GM23338 (cell line): ENCODE measurements at regions not wholly inside any gene's neighbourhood (a gene's known extent, or its start where the extent isn't known, plus 50 kb on each side); places are given as distances from the start of the nearest gene placed in this dataset.

Experiments used
- ATAC-seq: fragments of 200-7000 bp; cut with Tn5 transposase; 3 replicates; pipeline ENCODE4 v1.9.1; 2020
- DNase-seq: peaks from one replicate; pipeline ENCODE4 v3.0.0-alpha.2; 2015; ENCODE audit warnings: low spot score
- H2AFZ ChIP-seq: fragments of 200-600 bp; sonication (generic); 2 replicates; pipeline ENCODE4 v1.8.0; 2016; ENCODE audit warnings: antibody characterized with exemption, mild to moderate bottlenecking, moderate library complexity
- H3F3A ChIP-seq: fragments of 200-600 bp; sonication (generic); replicated peaks from 2 replicates; pipeline ENCODE4 v1.8.0; 2017; ENCODE audit warnings: antibody characterized with exemption, mixed run types, low read depth
- H3K27ac ChIP-seq: fragments of 200-600 bp; sonication (generic); 2 replicates; pipeline ENCODE4 v1.6.1; 2016; ENCODE audit warnings: low read depth
- H3K27me3 ChIP-seq: fragments of 200-600 bp; sonication (generic); 2 replicates; pipeline ENCODE4 v1.8.0; 2016; ENCODE audit warnings: mild to moderate bottlenecking, mixed run types, moderate library complexity; ENCODE audit not compliant: insufficient read depth
- H3K36me3 ChIP-seq: fragments of 200-600 bp; sonication (generic); 2 replicates; pipeline ENCODE4 v1.8.0; 2016; ENCODE audit warnings: mild to moderate bottlenecking; ENCODE audit not compliant: insufficient read depth
- H3K4me1 ChIP-seq: fragments of 200-600 bp; sonication (generic); 2 replicates; pipeline ENCODE4 v1.8.0; 2016; ENCODE audit warnings: mild to moderate bottlenecking, moderate library complexity; ENCODE audit not compliant: insufficient read depth
- H3K4me2 ChIP-seq: fragments of 200-600 bp; sonication (generic); 2 replicates; pipeline ENCODE4 v1.7.1; 2017; ENCODE audit warnings: mixed run types
- H3K4me3 ChIP-seq: fragments of 200-600 bp; sonication (generic); 2 replicates; pipeline ENCODE4 v1.6.1; 2016; ENCODE audit warnings: mixed run types
- H3K79me2 ChIP-seq: fragments of 200-600 bp; sonication (generic); replicated peaks from 2 replicates; pipeline ENCODE4 v1.8.0; 2017; ENCODE audit warnings: mild to moderate bottlenecking; ENCODE audit not compliant: insufficient read depth
- H3K9me2 ChIP-seq: fragments of 200-600 bp; sonication (generic); 2 replicates; pipeline ENCODE4 v1.8.0; 2017; ENCODE audit not compliant: insufficient read depth
- H4K20me1 ChIP-seq: fragments of 200-600 bp; sonication (generic); replicated peaks from 2 replicates; pipeline ENCODE4 v1.8.0; 2017; ENCODE audit warnings: mild to moderate bottlenecking; ENCODE audit not compliant: insufficient read depth
- H3K27ac Mint-ChIP-seq: 2 replicates; pipeline ENCODE4 v1.8.0; 2020; ENCODE audit warnings: inconsistent platforms, mild to moderate bottlenecking, moderate library complexity, mixed read lengths
- H3K27me3 Mint-ChIP-seq: 3 replicates; pipeline ENCODE4 v1.8.0; 2022; ENCODE audit warnings: low read depth, mild to moderate bottlenecking, moderate library complexity, mixed read lengths, inconsistent platforms; ENCODE audit not compliant: insufficient read depth, poor library complexity
- H3K36me3 Mint-ChIP-seq: 3 replicates; pipeline ENCODE4 v1.8.0; 2021; ENCODE audit warnings: low read depth, mild to moderate bottlenecking, inconsistent platforms, moderate library complexity, mixed read lengths
- H3K4me1 Mint-ChIP-seq: 3 replicates; pipeline ENCODE4 v1.8.0; 2020; ENCODE audit warnings: mild to moderate bottlenecking, inconsistent platforms, mixed read lengths
- H3K4me3 Mint-ChIP-seq: 3 replicates; pipeline ENCODE4 v1.8.0; 2021; ENCODE audit warnings: moderate library complexity, mild to moderate bottlenecking, inconsistent platforms, mixed read lengths
- H3K9me3 Mint-ChIP-seq: 3 replicates; pipeline ENCODE4 v1.8.0; 2020; ENCODE audit warnings: moderate library complexity, mild to moderate bottlenecking, inconsistent platforms, mixed read lengths
- CREB1 ChIP-seq: fragments of 250-450 bp; sonication (Bioruptor Pico); IDR thresholded peaks from 2 replicates; pipeline ENCODE4 v1.5.0; 2020; ENCODE audit warnings: low read depth, mild to moderate bottlenecking, moderate library complexity
- ETS1 ChIP-seq: IDR thresholded peaks from 2 replicates; pipeline ENCODE4 v1.6.1; 2016; ENCODE audit warnings: antibody characterized with exemption
- JUNB ChIP-seq: IDR thresholded peaks from one replicate; pipeline ENCODE4 v1.6.1; 2016; ENCODE audit warnings: antibody characterized with exemption; ENCODE audit not compliant: unreplicated experiment
- POLR2AphosphoS5 ChIP-seq: IDR thresholded peaks from 2 replicates; pipeline ENCODE4 v1.6.1; 2016; ENCODE audit warnings: antibody characterized with exemption, low read depth
- REST ChIP-seq: IDR thresholded peaks from one replicate; pipeline ENCODE4 v1.6.1; 2018; ENCODE audit warnings: antibody characterized with exemption; ENCODE audit not compliant: unreplicated experiment
- ZNF114 ChIP-seq: fragments of 250-450 bp; sonication (Bioruptor Pico); IDR thresholded peaks from 2 replicates; pipeline ENCODE4 v1.5.0; 2020; ENCODE audit warnings: mild to moderate bottlenecking, moderate library complexity
- ZNF331 ChIP-seq: fragments of 250-450 bp; sonication (Bioruptor Pico); IDR thresholded peaks from 2 replicates; pipeline ENCODE4 v1.5.0; 2020; ENCODE audit warnings: low read depth, mild to moderate bottlenecking, moderate library complexity
- ZNF462 ChIP-seq: fragments of 250-450 bp; sonication (Bioruptor Pico); IDR thresholded peaks from 2 replicates; pipeline ENCODE4 v1.5.0; 2020; ENCODE audit warnings: mild to moderate bottlenecking, moderate library complexity

GRCh38 chr10:123611243-123611642 is 54.9 kb upstream of the GPR26 start:
- Histone ChIP-seq H3F3A (no peaks in the 10 kb centered on the region), H4K20me1 (peaks cover 4% of the 10 kb centered on the region; the same call in 1 of the 2 replicates), H3K79me2 (no peaks in the 10 kb centered on the region), H3K4me3 (no peak overlapping the region), H3K9me2 (0 out of 2 replicates have a peak, but pooled peaks cover 2% of the 10 kb centered on the region), H3K27ac (no peak overlapping the region), H3K27me3 (no peaks in the 10 kb centered on the region), H2AFZ (no peak overlapping the region), H3K4me2 (no peak overlapping the region), H3K4me1 (peaks cover 28% of the 10 kb centered on the region), H3K36me3 (no peaks in the 10 kb centered on the region)
- DNase-seq (no peak), ATAC-seq (no peak)
- Mint-ChIP-seq H3K9me3 (no peaks in the 10 kb centered on the region), H3K27ac (no peak overlapping the region), H3K36me3 (no peaks in the 10 kb centered on the region), H3K4me1 (peaks cover 28% of the 10 kb centered on the region), H3K4me3 (no peak overlapping the region), H3K27me3 (no peaks in the 10 kb centered on the region)
- TF ChIP-seq POLR2AphosphoS5: no peak
- no peak for TF ChIP-seq JUNB
- TF ChIP-seq ETS1: no peak
- no peak for TF ChIP-seq ZNF114
- TF ChIP-seq REST: no peak
- TF ChIP-seq CREB1: no peak
- TF ChIP-seq ZNF331 (CRISPR knock-in tag): no peak
- no peak for TF ChIP-seq ZNF462
